Endothelial cell of umbilical vein (primary cell): ENCODE measurements at regions not wholly inside any gene's neighbourhood (a gene's known extent, or its start where the extent isn't known, plus 50 kb on each side); places are given as distances from the start of the nearest gene placed in this dataset.

ENCODE experiments used
- CTCF ChIP-seq, 2 donors: IDR thresholded peaks; 1 replicate in 1 of 2; 2 replicates in 1 of 2; pipeline ENCODE4 v1.5.1; 2011; ENCODE audit warnings: low read length in 2 of 2, mild to moderate bottlenecking in 2 of 2, moderate library complexity in 2 of 2, control low read depth in 1 of 2, inconsistent platforms in 1 of 2, low read depth in 1 of 2; ENCODE audit not compliant: insufficient read depth in 1 of 2; ENCODE audit errors: extremely low read depth in 1 of 2
- EZH2 ChIP-seq: IDR thresholded peaks from 2 replicates; pipeline ENCODE4 v1.6.1; 2012; ENCODE audit warnings: borderline replicate concordance, low read depth, mild to moderate bottlenecking, moderate library complexity, low read length, inconsistent platforms; ENCODE audit not compliant: severe bottlenecking
- GATA2 ChIP-seq: IDR thresholded peaks from 2 replicates; pipeline ENCODE4 v1.7.0; 2011; ENCODE audit warnings: low read depth, mild to moderate bottlenecking, moderate library complexity, mixed read lengths, low read length; ENCODE audit not compliant: insufficient read length, insufficient read depth

GRCh38 chr7:98760201-98760651 lies 109.6 kb downstream of the TMEM130 start:
- TF ChIP-seq CTCF (IDR thresholded peaks at IDR 0.05; ENCODE audit: extremely low read depth in 1 of 2, insufficient read depth in 1 of 2, low read depth in 1 of 2, low read length in 2 of 2), result no peak
- no peak for TF ChIP-seq EZH2
- TF ChIP-seq GATA2, result no peak
